ENCODE measurements at regions not wholly inside any gene's neighbourhood (a gene's known extent, or its start where the extent isn't known, plus 50 kb on each side); places are given as distances from the start of the nearest gene placed in this dataset.

DNA sequence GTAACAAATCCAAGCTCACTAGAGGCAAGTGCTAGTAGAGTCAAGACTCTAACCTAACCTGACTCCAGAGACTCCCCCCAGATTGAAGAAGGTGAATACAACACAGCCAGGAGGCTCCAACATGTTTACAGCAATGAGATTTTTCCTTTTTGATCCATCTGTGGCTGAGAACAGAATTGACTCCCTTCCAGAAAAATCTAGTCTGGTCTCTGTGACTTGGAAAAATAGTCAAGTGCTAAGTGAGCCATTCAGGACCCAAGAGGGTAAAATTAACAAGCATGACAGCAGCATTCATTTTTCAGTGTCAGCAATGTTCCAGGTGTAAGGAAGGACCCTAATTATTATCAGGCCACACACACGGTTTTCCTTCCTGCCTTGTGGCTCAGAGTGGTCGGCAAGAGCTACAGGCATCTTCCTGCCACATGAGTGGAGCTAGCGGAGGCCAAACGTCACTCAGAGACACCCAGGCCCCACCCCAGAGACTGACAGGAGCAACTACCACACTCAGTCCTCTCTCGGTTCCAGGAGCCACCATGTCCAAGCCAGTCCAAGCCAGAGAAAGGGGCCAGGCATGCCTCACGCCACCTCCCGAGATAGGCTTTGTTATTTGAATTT lies 395.1 kb downstream of the FOXO1 start:
- peak; percentile 42 to 79 (median 66) for ATAC-seq
- Histone ChIP-seq H3K4me3 (no peak overlapping the region), H3K27me3 (no peaks in the 10 kb centered on the region), H3K27ac (peak overlapping the region; percentile 6 to 78 (median 63)), H3K9me3 (no peaks in the 10 kb centered on the region), H3K4me1 (peaks cover 4 to 40% (median 21%) of the 10 kb centered on the region in 9 donors), H3K36me3 (no peaks in the 10 kb centered on the region)
- 20 to 22% methylated on average over 7 of the region's 7 CpGs for WGBS, 2 donors
- TF ChIP-seq, protein P1, sequence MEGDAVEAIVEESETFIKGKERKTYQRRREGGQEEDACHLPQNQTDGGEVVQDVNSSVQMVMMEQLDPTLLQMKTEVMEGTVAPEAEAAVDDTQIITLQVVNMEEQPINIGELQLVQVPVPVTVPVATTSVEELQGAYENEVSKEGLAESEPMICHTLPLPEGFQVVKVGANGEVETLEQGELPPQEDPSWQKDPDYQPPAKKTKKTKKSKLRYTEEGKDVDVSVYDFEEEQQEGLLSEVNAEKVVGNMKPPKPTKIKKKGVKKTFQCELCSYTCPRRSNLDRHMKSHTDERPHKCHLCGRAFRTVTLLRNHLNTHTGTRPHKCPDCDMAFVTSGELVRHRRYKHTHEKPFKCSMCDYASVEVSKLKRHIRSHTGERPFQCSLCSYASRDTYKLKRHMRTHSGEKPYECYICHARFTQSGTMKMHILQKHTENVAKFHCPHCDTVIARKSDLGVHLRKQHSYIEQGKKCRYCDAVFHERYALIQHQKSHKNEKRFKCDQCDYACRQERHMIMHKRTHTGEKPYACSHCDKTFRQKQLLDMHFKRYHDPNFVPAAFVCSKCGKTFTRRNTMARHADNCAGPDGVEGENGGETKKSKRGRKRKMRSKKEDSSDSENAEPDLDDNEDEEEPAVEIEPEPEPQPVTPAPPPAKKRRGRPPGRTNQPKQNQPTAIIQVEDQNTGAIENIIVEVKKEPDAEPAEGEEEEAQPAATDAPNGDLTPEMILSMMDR (IDR thresholded peaks at IDR 0.05), result no peak
- intact Hi-C loops (cut with DNase I), result no loop called here
- peak; percentile 27 to 31 for DNase-seq

DNA sequence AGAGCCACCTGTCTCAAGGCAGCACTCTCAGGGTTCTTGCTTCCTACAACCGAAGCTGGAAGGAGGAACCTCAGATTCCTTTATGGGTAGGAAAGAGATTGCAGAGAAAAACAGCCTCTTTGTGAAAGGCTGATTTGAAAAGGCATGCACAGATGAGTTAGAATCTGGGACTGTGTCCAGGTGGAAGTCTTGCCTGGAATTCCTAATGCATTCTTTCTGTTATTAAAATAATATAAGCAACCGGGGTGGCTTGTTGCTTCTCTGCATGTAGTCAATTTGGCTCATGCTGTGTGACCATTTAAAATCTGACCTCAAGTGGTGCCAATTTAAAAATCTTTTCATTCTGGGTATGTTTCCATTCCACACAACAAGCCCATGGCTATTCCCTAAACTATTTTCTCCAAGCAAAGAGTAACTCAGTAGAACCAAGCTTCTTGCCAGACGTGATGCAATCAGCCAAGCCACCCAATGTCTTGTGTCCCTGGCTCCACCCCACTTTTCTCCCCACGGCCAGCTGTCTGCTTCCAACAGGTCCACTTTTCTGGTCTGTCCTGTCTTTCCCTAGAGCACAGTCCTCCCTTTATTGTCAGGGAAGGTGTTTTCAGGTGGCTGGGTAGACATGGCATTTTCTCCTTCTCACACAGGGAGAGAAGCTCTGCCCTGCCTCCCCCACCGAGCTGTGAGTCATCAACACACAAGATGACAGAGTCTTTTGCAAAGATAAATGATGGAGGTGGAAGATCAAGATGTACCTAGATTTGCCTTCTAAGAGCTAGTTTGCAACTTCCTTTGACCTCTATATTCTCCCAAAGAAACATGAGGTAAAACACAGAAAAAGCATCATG lies 394.3 kb downstream of the FOXO1 start:
- intact Hi-C loops (cut with DNase I), result no loop called here
- Histone ChIP-seq H3K27me3 (no peaks in the 10 kb centered on the region), H3K4me1 (peaks cover 4 to 40% (median 21%) of the 10 kb centered on the region in 9 donors), H3K4me3 (no peak overlapping the region), H3K9me3 (no peaks in the 10 kb centered on the region), H3K27ac (peak overlapping the region; percentile 6 to 78 (median 63)), H3K36me3 (no peaks in the 10 kb centered on the region)
- 34 to 38% methylated on average over 5 of the region's 5 CpGs for WGBS, 2 donors
- TF ChIP-seq, protein P1 (IDR thresholded peaks at IDR 0.05), result no peak
- DNase-seq (peak; percentile 44 to 45), ATAC-seq (peak; percentile 48 to 69 (median 52))

DNA sequence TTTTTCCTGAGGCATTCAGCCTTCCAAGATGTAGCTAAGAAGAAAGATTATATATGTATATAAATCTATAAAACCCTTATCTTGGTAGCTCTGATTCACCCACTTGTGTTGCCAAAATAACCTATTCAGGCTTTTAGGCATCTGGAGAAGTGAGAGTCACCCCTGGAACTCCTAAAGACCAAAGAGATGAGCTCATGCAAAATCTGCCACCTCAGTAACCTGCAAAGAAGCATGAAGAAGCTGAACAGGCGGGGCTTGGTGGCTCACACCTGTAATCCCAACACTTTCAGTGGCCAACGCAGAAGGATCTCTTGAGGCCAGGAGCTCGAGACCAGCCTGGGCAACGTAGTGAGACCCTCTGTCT lies 393.7 kb downstream of the FOXO1 start:
- WGBS, 2 donors, result 96% methylated on average over 4 of the region's 4 CpGs
- TF ChIP-seq, protein P1 (IDR thresholded peaks at IDR 0.05), result no peak
- Histone ChIP-seq H3K9me3 (no peaks in the 10 kb centered on the region), H3K4me1 (peaks cover 4 to 40% (median 21%) of the 10 kb centered on the region in 9 donors), H3K4me3 (no peak overlapping the region), H3K36me3 (no peaks in the 10 kb centered on the region), H3K27me3 (no peaks in the 10 kb centered on the region), H3K27ac (peak overlapping the region in 5 of 10 donors; percentile 30 to 78 (median 74))
- DNase-seq, result no peak
- intact Hi-C loops (cut with DNase I), result no loop called here
- no peak for ATAC-seq

DNA sequence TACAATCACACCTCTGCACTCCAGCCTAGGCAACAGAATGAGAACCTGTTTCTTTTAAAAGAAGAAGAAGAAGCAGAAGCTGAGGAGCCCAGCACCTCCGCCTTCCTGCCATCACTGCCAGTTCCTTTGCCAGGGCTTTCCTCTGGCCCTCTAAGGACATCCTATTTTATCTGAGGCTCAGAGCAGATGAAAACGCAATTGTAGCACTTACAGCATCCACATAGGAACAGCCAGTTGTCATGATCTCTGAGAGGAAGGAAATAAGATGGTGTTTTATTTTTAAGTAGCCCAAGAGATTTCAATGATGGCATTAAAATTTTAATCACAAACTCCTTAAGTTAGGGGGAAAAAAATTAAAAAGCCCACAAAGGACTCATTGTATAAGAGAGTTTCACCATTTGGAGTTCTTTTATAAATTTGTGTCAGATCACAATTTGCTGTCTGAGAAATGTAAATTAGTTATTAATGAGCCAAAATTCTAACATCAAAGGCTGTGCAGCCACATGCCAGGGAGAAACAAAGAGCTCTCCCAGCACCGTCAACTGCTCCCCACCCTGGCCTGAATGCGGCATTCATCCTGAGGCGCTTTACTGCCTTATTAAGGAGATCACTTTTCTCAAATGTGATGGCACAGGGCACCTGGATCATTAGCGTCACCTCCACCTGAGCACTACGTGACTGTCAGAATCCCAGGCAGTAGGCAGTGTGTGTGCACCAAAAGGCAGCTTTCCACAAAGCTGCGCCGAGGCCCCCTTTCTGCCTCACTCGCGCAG lies 393.0 kb downstream of the FOXO1 start:
- intact Hi-C loops (cut with DNase I), result no loop called here
- no peaks in the 10 kb centered on the region for H3K27me3 ChIP-seq
- H3K9me3 ChIP-seq, result no peaks in the 10 kb centered on the region
- H3K4me3 ChIP-seq, result no peak overlapping the region
- H3K36me3 ChIP-seq, result no peaks in the 10 kb centered on the region
- WGBS, 2 donors, result 88 to 89% methylated on average over 11 of the region's 11 CpGs
- no peak for ATAC-seq
- no peak for DNase-seq
- peaks cover 4 to 40% (median 21%) of the 10 kb centered on the region in 9 donors for H3K4me1 ChIP-seq
- peak overlapping the region in 1 of 10 donors; percentile 78 for H3K27ac ChIP-seq
- TF ChIP-seq, protein P1 (IDR thresholded peaks at IDR 0.05), result no peak

All from heart right ventricle (tissue), 16 donors.